Endothelial cell of hepatic sinusoid (primary cell): ENCODE measurements at regions not wholly inside any gene's neighbourhood (a gene's known extent, or its start where the extent isn't known, plus 50 kb on each side); places are given as distances from the start of the nearest gene placed in this dataset.

Experiments used
- in situ Hi-C: cut with HindIII; loops from 2 replicates; pipeline ENCODE4 v1.10.0; 2017; ENCODE audit warnings: low sequenced_read_pairs

GRCh38 chr4:189062047-189062820 is 878.4 kb upstream of the FRG1 start:
- in situ Hi-C loops = no loop called here

- in situ Hi-C loops = no loop called here
Measured at GRCh38 chr4:189069772-189070171, 870.9 kb upstream of the FRG1 start.

- in situ Hi-C loops = no loop called here
Measured at GRCh38 chr4:189071241-189071640, 869.4 kb upstream of the FRG1 start.

- in situ Hi-C loops = no loop called here
Measured at GRCh38 chr4:189073739-189074138, 866.9 kb upstream of the FRG1 start.

GRCh38 chr4:189081826-189082225 is 858.8 kb upstream of the FRG1 start:
- in situ Hi-C loops = no loop called here

GRCh38 chr4:189083769-189084168 is 856.9 kb upstream of the FRG1 start:
- in situ Hi-C loops = no loop called here

GRCh38 chr4:189084671-189085070 is 856.0 kb upstream of the FRG1 start:
- in situ Hi-C loops = no loop called here

GRCh38 chr4:189087971-189088370 is 852.7 kb upstream of the FRG1 start:
- in situ Hi-C loops = no loop called here

GRCh38 chr4:189088780-189089179 is 851.9 kb upstream of the FRG1 start:
- in situ Hi-C loops = no loop called here

GRCh38 chr4:189090174-189090814 is 850.4 kb upstream of the FRG1 start:
- in situ Hi-C loops = no loop called here

- in situ Hi-C loops = no loop called here
Measured at GRCh38 chr4:189092581-189092980, 848.1 kb upstream of the FRG1 start.

- in situ Hi-C loops = loop anchor here (5.0 kb wide), 1 partner anchor 104 kb away; no protein-coding TSS in a partner anchor
Measured at GRCh38 chr4:189096108-189096507, 844.6 kb upstream of the FRG1 start.

GRCh38 chr4:189096717-189097116 is 844.0 kb upstream of the FRG1 start:
- in situ Hi-C loops = loop anchor here (5.0 kb wide), 1 partner anchor 104 kb away; no protein-coding TSS in a partner anchor

GRCh38 chr4:189098932-189099696 is 841.6 kb upstream of the FRG1 start:
- in situ Hi-C loops = loop anchor here (5.0 kb wide), 1 partner anchor 107 kb away; no protein-coding TSS in a partner anchor

- in situ Hi-C loops = no loop called here
Measured at GRCh38 chr4:189113389-189113888, 827.2 kb upstream of the FRG1 start.

- in situ Hi-C loops = no loop called here
Measured at GRCh38 chr4:189117426-189117825, 823.2 kb upstream of the FRG1 start.

GRCh38 chr4:189121336-189121735 is 819.3 kb upstream of the FRG1 start:
- in situ Hi-C loops = no loop called here

GRCh38 chr4:189124149-189124758 is 816.4 kb upstream of the FRG1 start:
- in situ Hi-C loops = no loop called here

GRCh38 chr4:189124791-189125190 is 815.9 kb upstream of the FRG1 start:
- in situ Hi-C loops = no loop called here

- in situ Hi-C loops = no loop called here
Measured at GRCh38 chr4:189126040-189126439, 814.6 kb upstream of the FRG1 start.

GRCh38 chr4:189128341-189128740 is 812.3 kb upstream of the FRG1 start:
- in situ Hi-C loops = no loop called here
